Naive B cell (primary cell): ENCODE measurements at regions not wholly inside any gene's neighbourhood (a gene's known extent, or its start where the extent isn't known, plus 50 kb on each side); places are given as distances from the start of the nearest gene placed in this dataset.

Experiments used
- ATAC-seq, 2 donors: fragments of 150-1000 bp; cut with Tn5 transposase; 2 replicates each; pipeline ENCODE4 v1.10.0; 2021; ENCODE audit warnings: low read depth in 2 of 2, mild to moderate bottlenecking in 2 of 2, moderate library complexity in 2 of 2
- DNase-seq: peaks from one replicate; pipeline ENCODE4 v3.0.0; 2022
- H3K27ac Mint-ChIP-seq, 6 donors: one replicate each; pipeline ENCODE4 v1.8.0; 2020 to 2022; ENCODE audit warnings: mild to moderate bottlenecking in 6 of 6, mixed read lengths in 6 of 6, moderate library complexity in 5 of 6, inconsistent platforms in 2 of 6
- H3K27me3 Mint-ChIP-seq, 3 donors: one replicate each; pipeline ENCODE4 v1.8.0; 2021 to 2022; ENCODE audit warnings: mixed read lengths in 3 of 3, mild to moderate bottlenecking in 1 of 3
- H3K36me3 Mint-ChIP-seq, 2 donors: one replicate each; pipeline ENCODE4 v1.8.0; 2020 to 2022; ENCODE audit warnings: mixed read lengths in 2 of 2, inconsistent platforms in 1 of 2, mild to moderate bottlenecking in 1 of 2
- H3K4me1 Mint-ChIP-seq, 3 donors: one replicate each; pipeline ENCODE4 v1.8.0; 2020 to 2022; ENCODE audit warnings: mixed read lengths in 3 of 3, inconsistent platforms in 1 of 3, mild to moderate bottlenecking in 1 of 3, moderate library complexity in 1 of 3
- H3K4me3 Mint-ChIP-seq, 8 donors: one replicate each; pipeline ENCODE4 v1.8.0; 2020 to 2022; ENCODE audit warnings: mild to moderate bottlenecking in 8 of 8, mixed read lengths in 8 of 8, moderate library complexity in 8 of 8, inconsistent platforms in 2 of 8
- H3K9me3 Mint-ChIP-seq, 7 donors: one replicate each; pipeline ENCODE4 v1.8.0; 2020 to 2022; ENCODE audit warnings: mixed read lengths in 7 of 7, mild to moderate bottlenecking in 5 of 7, inconsistent platforms in 2 of 7, moderate library complexity in 1 of 7

GRCh38 chr5:176162888-176163287, 75.3 kb upstream of the SIMC1 start:
- no peak for ATAC-seq
- Mint-ChIP-seq H3K4me3 (no peak overlapping the region), H3K9me3 (peaks cover 0 to 23% (median 6%) of the 10 kb centered on the region in 7 donors), H3K27me3 (peaks cover 40 to 78% (median 50%) of the 10 kb centered on the region in 3 donors), H3K36me3 (peaks cover 0 to 7% of the 10 kb centered on the region in 2 donors), H3K27ac (no peak overlapping the region), H3K4me1 (no peaks in the 10 kb centered on the region)
- no peak for DNase-seq

GRCh38 chr5:176166427-176166826, 71.8 kb upstream of the SIMC1 start:
- Mint-ChIP-seq H3K9me3 (peaks cover 0 to 12% (median 5%) of the 10 kb centered on the region in 7 donors), H3K27me3 (peaks cover 33 to 75% (median 43%) of the 10 kb centered on the region in 3 donors), H3K4me3 (no peak overlapping the region), H3K27ac (no peak overlapping the region), H3K36me3 (no peaks in the 10 kb centered on the region), H3K4me1 (no peaks in the 10 kb centered on the region)
- ATAC-seq (no peak), DNase-seq (no peak)

DNA sequence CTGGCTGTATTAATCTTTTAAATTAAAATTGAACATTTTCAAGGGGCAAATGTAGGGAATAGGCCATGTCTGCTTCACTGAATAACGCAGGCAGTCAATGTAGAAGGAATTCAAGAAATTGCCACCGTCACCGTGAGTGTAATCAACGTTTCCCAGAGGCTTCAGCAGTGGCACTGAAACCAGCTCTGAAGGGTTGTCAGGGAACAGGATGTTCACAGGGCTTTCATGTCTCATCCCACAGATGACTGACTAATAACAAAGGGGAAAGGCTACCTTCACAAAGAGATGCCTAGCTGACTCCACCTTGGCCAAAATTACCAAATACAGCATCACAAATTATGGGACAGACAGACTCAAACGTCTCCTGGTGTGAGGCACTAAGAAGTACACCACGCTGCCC, 70.4 kb upstream of the SIMC1 start:
- peaks cover 37 to 62% (median 38%) of the 10 kb centered on the region in 3 donors for H3K27me3 Mint-ChIP-seq
- no peak for ATAC-seq

DNA sequence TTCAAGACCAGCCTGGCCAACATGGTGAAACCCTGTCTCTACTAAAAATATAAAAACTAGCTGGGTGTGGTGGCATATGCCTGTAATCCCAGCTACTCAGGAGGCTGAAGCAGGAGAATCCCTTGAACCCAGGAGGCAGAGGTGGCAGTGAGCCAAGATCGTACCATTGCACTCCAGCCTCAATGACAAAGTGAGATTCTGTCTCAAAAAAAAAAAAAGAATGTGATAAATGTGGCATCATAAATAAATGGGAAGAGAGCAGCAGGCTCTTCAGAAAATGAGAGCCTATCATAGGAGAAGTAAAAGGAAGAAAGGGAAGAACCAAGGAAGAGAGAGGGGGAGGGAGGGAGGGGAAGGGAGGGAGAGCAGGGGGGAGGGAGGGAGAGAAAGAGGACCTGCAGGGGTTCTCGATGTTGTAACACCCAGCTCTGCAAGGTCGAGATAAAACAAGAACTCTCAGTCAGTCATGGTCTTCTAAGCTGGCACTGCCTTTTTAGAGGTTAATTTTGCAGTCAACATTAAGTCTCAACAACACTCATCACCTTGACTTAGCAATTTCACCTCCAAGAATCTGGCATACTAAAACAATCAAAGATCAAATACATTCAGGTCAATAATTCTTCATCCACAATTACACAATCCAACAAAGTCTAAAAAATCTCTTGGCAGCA, 68.7 kb upstream of the SIMC1 start:
- Mint-ChIP-seq H3K4me3 (no peak overlapping the region), H3K27me3 (peaks cover 33 to 53% (median 42%) of the 10 kb centered on the region in 3 donors), H3K36me3 (no peaks in the 10 kb centered on the region), H3K27ac (no peak overlapping the region), H3K4me1 (no peaks in the 10 kb centered on the region), H3K9me3 (peaks cover 0 to 2% (median 0%) of the 10 kb centered on the region in 7 donors)
- ATAC-seq: no peak
- no peak for DNase-seq

More for the DNA sequence above, 70.4 kb upstream of the SIMC1 start:
- Mint-ChIP-seq H3K9me3 (peaks cover 0 to 12% (median 4%) of the 10 kb centered on the region in 7 donors), H3K4me1 (no peaks in the 10 kb centered on the region), H3K36me3 (no peaks in the 10 kb centered on the region), H3K4me3 (no peak overlapping the region), H3K27ac (no peak overlapping the region)
- DNase-seq: no peak

DNA sequence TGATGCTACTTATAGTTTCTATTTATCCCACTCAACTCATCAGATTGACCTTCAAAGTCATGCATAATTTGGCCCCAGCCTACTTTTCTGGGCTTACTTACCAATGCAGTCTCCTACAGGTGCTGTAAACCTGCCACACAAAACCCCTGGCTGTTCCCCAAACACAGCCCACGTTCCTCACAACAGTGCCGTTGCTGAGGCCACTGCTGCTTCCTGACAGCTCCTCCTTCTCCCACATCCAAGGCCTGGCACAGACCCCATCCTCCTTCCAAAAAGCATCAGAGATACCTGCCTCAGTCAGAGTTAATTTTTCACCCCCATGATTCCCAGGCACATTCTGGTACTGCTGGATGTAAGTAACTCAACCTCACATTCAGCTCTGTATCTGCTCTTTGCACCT, 68.1 kb upstream of the SIMC1 start:
- Mint-ChIP-seq H3K27me3 (peaks cover 33 to 51% (median 36%) of the 10 kb centered on the region in 3 donors), H3K9me3 (peaks cover 0 to 2% (median 0%) of the 10 kb centered on the region in 7 donors), H3K4me3 (no peak overlapping the region), H3K27ac (no peak overlapping the region), H3K4me1 (no peaks in the 10 kb centered on the region), H3K36me3 (no peaks in the 10 kb centered on the region)
- DNase-seq: no peak
- no peak for ATAC-seq

DNA sequence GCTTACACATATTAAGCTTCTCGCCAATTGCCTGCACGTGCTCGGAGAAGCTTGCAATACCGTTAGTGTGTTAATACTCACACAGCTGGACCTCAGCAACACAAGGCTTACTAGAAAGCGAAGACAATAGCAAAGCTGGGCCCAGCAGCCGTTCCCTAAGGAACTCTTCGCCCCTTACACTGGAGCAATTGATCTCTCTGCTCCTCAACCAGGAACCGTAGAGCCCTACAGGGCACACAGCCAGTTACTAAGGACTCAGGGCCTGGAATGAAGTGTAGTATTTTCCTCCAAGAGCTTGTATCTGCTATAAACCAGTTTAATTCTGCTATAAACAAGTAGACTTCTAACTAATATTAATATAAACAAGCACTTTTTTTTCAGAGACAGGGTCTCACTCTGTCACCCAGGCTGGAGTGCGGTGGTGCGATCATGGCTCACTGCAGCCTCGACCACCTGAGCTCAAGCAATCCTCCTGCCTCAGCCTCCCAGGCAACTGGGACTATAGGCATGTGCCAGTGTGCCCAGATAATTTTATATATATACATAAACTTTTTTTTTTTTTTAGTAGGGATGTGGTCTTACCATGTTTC, 67.0 kb upstream of the SIMC1 start:
- no peaks in the 10 kb centered on the region for H3K36me3 Mint-ChIP-seq
- H3K27ac Mint-ChIP-seq: no peak overlapping the region
- H3K27me3 Mint-ChIP-seq: peaks cover 36 to 51% (median 39%) of the 10 kb centered on the region in 3 donors
- peaks cover 0 to 2% (median 0%) of the 10 kb centered on the region in 7 donors for H3K9me3 Mint-ChIP-seq
- H3K4me1 Mint-ChIP-seq: no peaks in the 10 kb centered on the region
- no peak for ATAC-seq
- no peak for DNase-seq
- no peak overlapping the region for H3K4me3 Mint-ChIP-seq

DNA sequence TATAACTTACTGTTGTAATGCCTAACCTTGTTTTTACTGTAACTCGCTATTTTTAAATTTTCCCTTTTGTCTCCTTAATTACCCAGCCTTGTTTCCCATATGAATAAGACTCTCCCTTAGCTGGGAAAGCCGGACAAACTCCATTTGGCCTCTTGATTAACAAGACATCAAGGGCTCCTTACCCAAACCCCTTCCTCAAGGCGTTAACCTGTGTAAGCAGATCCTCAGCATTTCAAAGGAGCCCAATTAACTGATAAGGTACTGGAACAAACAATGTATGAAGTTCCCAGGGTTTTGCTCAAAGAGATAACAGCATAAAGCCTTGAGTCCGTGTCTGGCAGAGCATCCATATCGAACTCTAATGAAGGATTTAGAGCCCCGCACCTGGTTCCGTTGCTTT, 66.0 kb upstream of the SIMC1 start:
- DNase-seq: no peak
- Mint-ChIP-seq H3K4me1 (no peaks in the 10 kb centered on the region), H3K36me3 (no peaks in the 10 kb centered on the region), H3K27ac (no peak overlapping the region), H3K4me3 (no peak overlapping the region), H3K27me3 (peaks cover 34 to 59% (median 42%) of the 10 kb centered on the region in 3 donors), H3K9me3 (peaks cover 0 to 2% (median 0%) of the 10 kb centered on the region in 7 donors)
- no peak for ATAC-seq

DNA sequence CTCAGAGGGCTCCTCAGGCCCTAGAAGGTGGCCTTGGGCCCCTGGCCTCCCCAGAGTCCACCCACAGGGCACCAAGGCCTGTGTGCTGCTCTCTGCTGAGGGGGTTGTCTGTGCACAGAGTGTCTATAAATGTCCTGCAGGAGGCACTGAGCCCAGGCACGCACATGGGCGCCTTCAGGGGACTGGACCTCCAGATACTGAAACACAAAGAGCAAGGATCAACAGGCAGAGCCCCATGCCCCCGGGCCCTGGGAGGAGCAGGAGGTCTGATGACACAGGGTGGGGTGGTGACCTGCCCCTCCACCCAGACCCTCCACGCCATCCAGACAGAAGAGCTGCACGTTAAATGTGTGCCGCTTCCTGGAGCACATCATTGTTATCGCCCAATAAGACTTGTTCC, 64.6 kb upstream of the SIMC1 start:
- Mint-ChIP-seq H3K4me1 (no peaks in the 10 kb centered on the region), H3K9me3 (peaks cover under 1 to 9% (median 4%) of the 10 kb centered on the region in 7 donors), H3K27me3 (peaks cover 39 to 65% (median 48%) of the 10 kb centered on the region in 3 donors), H3K4me3 (no peak overlapping the region), H3K36me3 (peaks cover 0 to 6% of the 10 kb centered on the region in 2 donors), H3K27ac (no peak overlapping the region)
- DNase-seq: no peak
- no peak for ATAC-seq

DNA sequence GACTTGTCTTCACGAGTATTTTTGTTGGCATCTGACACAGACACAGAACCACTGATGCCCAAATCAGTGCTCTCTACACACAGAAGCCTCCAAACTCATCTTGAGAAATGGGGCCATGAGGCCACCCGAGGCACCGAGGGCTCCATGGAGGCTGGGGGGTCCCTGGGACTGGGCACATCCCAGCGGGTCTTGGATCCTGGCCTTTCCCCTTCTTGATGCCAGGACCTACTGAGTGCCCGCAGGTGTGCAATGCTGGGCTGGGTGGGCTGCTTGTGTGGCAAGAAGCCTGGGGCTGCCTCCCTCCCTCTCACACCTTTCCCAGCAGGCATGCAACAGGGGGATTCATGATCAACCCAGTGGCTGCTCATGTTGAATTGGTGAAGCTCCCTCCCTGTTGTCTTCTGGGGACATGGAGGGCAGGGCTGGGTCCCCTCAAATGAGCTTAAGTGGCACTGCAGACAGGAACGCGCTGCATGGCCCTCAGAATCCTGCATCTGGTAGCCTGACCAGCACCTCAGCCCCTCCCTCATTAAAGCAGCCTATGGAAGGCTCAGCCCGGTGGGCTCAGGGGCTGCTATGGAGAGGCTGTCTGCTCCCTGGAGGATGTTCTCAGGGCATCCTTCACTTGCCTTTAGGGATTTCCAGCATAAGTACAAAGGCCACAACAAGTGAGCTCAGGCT, 63.7 kb upstream of the SIMC1 start:
- Mint-ChIP-seq H3K4me3 (no peak overlapping the region), H3K27me3 (peaks cover 39 to 66% (median 54%) of the 10 kb centered on the region in 3 donors), H3K4me1 (no peaks in the 10 kb centered on the region), H3K36me3 (peaks cover 0 to 8% of the 10 kb centered on the region in 2 donors), H3K27ac (no peak overlapping the region), H3K9me3 (peaks cover 2 to 12% (median 6%) of the 10 kb centered on the region in 7 donors)
- DNase-seq (no peak), ATAC-seq (no peak)

- Mint-ChIP-seq H3K36me3 (peaks cover 0 to 15% of the 10 kb centered on the region in 2 donors), H3K4me3 (no peak overlapping the region)
- no peak for ATAC-seq
These were observed 62.9 kb upstream of the SIMC1 start for GRCh38 chr5:176175101-176175852.

GRCh38 chr5:176176231-176176630, 62.0 kb upstream of the SIMC1 start:
- Mint-ChIP-seq H3K27me3 (peaks cover 38 to 74% (median 65%) of the 10 kb centered on the region in 3 donors), H3K9me3 (peaks cover 2 to 12% (median 6%) of the 10 kb centered on the region in 7 donors), H3K36me3 (peaks cover 0 to 15% of the 10 kb centered on the region in 2 donors), H3K27ac (no peak overlapping the region), H3K4me1 (no peaks in the 10 kb centered on the region), H3K4me3 (no peak overlapping the region)
- no peak for DNase-seq
- ATAC-seq: no peak

More at GRCh38 chr5:176175101-176175852, 62.9 kb upstream of the SIMC1 start:
- H3K4me1 Mint-ChIP-seq: no peaks in the 10 kb centered on the region
- no peak for DNase-seq
- H3K27ac Mint-ChIP-seq: no peak overlapping the region
- H3K27me3 Mint-ChIP-seq: peaks cover 36 to 70% (median 59%) of the 10 kb centered on the region in 3 donors
- peaks cover 2 to 12% (median 6%) of the 10 kb centered on the region in 7 donors for H3K9me3 Mint-ChIP-seq

DNA sequence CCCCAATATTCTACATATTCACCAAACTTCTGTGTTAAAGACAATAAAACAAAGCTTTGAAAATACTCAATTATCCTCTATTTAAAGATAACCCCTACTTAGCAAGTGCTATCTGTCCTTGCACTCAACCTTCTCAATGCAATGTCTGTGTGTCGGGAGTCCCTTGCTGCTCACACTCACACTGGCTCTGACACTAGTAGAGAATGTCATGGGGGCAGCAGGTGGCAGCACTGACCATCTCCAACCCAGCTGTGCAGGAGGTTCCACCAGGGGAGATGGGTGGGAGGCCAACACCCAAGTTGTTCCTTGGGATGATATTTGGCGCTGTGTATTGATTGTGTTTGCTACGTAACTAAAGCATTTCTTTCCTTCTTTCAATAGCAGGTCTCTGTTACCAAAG, 59.4 kb upstream of the SIMC1 start:
- peak overlapping the region in 1 of 6 donors; percentile 10 for H3K27ac Mint-ChIP-seq
- ATAC-seq (no peak), DNase-seq (no peak)
- no peak overlapping the region for H3K4me3 Mint-ChIP-seq
- no peaks in the 10 kb centered on the region for H3K4me1 Mint-ChIP-seq
- H3K36me3 Mint-ChIP-seq: peaks cover 0 to 15% of the 10 kb centered on the region in 2 donors
- H3K27me3 Mint-ChIP-seq: peaks cover 34 to 82% (median 67%) of the 10 kb centered on the region in 3 donors
- H3K9me3 Mint-ChIP-seq: peaks cover 2 to 12% (median 6%) of the 10 kb centered on the region in 7 donors

GRCh38 chr5:176180339-176180738, 57.9 kb upstream of the SIMC1 start:
- Mint-ChIP-seq H3K9me3 (peaks cover 2 to 12% (median 6%) of the 10 kb centered on the region in 7 donors), H3K27ac (peak overlapping the region in 1 of 6 donors; percentile 39), H3K27me3 (peaks cover 30 to 76% (median 59%) of the 10 kb centered on the region in 3 donors), H3K4me3 (no peak overlapping the region), H3K4me1 (no peaks in the 10 kb centered on the region), H3K36me3 (peaks cover 0 to 15% of the 10 kb centered on the region in 2 donors)
- ATAC-seq (no peak), DNase-seq (no peak)
